Breast epithelium (tissue), 3 donors: ENCODE measurements at regions not wholly inside any gene's neighbourhood (a gene's known extent, or its start where the extent isn't known, plus 50 kb on each side); places are given as distances from the start of the nearest gene placed in this dataset.

ENCODE experiments used
- POLR2A ChIP-seq: fragments of 450-650 bp; IDR thresholded peaks from one replicate; pipeline ENCODE4 v1.6.1; 2016; ENCODE audit warnings: antibody characterized with exemption, mild to moderate bottlenecking, moderate library complexity
- POLR2AphosphoS5 ChIP-seq, 3 donors: sonication (generic); formaldehyde crosslinking; IDR thresholded peaks; one replicate each; pipeline ENCODE4 v1.6.1; 2017; ENCODE audit warnings: antibody characterized with exemption in 3 of 3
- TF ChIP-seq, protein P1 (sequence below), 3 donors: fragments of 450-650 bp; IDR thresholded peaks; one replicate each; pipeline ENCODE4 v1.5.1; 2016 to 2017; ENCODE audit warnings: antibody characterized with exemption in 3 of 3, mild to moderate bottlenecking in 3 of 3, moderate library complexity in 3 of 3

DNA sequence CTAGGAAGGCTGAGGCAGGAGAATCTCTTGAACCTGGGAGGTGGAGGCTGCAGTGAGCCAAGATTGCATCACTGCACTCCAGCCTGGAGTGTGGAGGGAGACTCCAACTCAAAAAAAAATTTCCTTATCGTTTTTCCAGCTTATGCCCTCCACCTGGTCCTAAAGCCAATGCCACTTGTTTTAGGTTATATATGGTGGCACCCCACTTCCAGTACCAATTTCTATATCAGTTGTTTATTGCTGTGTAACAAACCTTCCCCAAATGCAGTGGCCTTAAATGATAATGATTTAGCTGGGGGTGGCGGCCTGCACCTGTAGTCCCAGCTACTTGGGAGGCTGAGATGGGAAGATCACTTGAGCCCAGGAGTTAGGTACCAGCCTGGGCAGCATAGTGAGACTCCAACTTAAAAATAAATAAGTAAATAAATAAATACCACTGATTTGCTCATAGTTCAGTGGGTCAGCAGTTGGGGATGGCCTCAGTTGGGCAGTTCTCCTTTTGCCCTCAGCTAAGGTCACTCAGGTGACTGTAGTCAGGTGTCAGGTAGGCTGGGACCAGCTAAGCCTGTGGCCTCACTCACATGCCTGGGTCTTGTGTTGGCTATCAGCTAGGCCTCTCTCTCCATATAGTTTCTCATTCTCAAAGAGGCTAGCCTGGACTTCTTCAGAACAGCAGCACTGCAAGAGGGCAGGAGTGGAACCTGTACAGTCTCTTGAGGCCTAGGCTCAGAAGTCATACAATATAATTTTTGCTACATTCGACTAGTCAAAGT is 113.7 kb upstream of the GATA6 start:
- TF ChIP-seq, protein P1, sequence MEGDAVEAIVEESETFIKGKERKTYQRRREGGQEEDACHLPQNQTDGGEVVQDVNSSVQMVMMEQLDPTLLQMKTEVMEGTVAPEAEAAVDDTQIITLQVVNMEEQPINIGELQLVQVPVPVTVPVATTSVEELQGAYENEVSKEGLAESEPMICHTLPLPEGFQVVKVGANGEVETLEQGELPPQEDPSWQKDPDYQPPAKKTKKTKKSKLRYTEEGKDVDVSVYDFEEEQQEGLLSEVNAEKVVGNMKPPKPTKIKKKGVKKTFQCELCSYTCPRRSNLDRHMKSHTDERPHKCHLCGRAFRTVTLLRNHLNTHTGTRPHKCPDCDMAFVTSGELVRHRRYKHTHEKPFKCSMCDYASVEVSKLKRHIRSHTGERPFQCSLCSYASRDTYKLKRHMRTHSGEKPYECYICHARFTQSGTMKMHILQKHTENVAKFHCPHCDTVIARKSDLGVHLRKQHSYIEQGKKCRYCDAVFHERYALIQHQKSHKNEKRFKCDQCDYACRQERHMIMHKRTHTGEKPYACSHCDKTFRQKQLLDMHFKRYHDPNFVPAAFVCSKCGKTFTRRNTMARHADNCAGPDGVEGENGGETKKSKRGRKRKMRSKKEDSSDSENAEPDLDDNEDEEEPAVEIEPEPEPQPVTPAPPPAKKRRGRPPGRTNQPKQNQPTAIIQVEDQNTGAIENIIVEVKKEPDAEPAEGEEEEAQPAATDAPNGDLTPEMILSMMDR (IDR thresholded peaks at IDR 0.05), result no peak
- TF ChIP-seq POLR2A (no peak), POLR2AphosphoS5 (IDR thresholded peaks at IDR 0.05) (no peak)
